Hematopoietic multipotent progenitor cell treated with erythropoietin and hydrocortisone succinate and interleukin-3 and kit ligand, for 8 days (in vitro differentiated cells): ENCODE measurements at regions not wholly inside any gene's neighbourhood (a gene's known extent, or its start where the extent isn't known, plus 50 kb on each side); places are given as distances from the start of the nearest gene placed in this dataset.
A peak's percentile ranks its signal among the peaks of the same experiment; 100 is the strongest.

Experiments used
- DNase-seq: peaks from one replicate; pipeline ENCODE4 v3.0.0-alpha.2; 2015

DNA sequence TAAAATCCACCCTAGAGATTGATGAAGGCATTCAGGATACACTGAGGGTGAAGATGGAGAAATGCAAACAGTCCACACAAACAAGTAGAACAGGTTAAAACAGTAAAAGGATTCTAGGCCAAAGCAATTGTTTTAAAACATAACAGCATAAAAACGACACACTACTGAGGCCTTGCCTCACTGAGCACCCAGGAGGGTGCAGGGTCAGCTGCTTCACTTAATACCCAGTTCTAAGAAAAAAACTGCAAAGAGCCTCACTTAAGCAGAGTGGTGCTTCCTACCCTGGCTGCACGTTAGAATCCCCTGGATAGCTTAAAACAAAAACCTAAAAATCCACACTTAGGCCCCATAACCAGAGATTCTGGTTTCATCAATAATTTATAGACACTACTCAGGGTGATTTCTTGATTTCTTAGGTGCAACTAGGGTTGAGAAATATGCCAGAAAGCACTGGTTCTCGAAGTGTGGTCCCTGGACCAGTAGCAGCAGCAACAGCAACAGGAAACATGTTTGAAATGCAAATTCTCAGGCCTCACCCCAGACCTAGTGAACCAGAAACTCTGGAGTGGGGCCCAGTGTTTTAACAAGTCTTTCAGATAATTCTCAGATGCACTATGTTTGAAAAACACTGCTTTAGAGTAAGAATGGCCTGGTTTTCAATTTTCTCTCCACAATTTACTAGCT lies 279.1 kb downstream of the ZEB2 start:
- no peak for DNase-seq

DNA sequence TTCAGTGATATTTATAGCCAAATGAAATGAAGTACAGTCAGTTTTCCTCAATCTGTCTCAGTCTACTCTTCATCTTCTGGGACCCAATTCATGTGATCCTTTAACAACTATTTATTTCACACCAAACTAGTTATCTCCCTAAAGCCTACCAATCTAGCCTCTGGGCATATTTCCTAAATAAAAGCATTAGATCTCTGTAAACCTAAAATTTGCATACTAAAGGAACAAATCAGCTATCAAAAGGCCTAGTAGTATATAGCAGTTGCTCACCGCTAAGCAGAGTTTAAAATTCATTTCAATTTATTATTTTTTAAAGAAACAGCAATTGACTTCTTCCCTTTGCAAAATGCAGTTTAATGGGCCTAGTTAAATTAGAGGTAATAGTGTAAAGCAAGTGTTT lies 280.2 kb downstream of the ZEB2 start:
- DNase-seq = no peak

DNA sequence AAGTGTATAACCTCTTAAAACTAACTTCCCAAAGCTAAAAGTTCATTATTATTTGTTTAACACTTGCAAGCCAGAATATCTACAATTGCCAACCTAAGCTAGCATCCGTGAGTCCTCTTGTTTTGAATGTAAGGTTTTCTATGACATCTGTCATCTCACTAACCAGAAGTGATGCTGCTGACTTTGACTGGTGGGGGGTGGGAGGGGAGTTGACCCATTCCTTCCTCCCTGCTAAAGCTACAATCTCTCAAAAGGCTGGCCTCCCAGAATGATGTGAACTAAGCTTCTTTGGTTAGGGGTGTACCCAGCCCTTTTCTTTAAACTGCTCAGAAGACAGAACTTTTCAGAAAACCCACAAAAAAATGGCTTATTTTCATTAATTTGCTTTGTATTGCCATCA lies 280.6 kb downstream of the ZEB2 start:
- DNase-seq = no peak

DNA sequence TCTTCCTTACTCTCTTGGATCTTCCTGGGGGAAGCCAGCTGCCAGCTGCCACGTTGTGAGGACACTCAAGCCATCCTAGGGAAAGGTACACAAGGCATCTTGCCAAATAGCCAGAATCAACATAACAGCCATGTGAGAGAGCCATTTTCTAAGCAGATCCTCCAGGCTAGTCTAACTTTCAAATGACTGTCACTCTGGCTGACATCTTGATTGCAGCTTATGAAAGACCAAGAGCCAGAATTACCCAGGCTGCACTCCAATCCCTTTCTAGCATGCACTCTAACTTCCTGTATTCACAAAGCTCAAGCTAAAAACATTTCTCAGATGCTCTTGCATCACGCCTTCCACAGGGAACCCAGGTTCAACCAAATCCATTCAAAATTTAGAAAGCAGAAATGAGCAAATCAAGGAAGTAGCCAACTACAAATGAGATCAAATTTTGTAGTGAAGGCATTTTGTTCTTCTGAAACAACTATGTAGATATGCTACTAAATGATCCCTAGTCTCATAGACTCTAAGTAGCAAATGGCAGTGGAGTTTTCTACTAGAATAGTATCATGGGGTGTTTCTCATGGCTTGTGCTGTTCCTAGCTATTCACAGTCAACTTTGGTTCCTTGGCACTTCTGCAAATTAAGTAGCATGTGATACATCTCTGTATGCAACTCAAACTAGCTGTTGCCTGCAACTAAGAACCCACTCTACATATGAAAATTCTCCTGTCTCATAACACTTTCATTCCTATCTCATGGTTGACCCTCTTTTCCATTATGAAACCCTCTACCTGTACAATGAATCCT lies 281.9 kb downstream of the ZEB2 start:
- DNase-seq = no peak

DNA sequence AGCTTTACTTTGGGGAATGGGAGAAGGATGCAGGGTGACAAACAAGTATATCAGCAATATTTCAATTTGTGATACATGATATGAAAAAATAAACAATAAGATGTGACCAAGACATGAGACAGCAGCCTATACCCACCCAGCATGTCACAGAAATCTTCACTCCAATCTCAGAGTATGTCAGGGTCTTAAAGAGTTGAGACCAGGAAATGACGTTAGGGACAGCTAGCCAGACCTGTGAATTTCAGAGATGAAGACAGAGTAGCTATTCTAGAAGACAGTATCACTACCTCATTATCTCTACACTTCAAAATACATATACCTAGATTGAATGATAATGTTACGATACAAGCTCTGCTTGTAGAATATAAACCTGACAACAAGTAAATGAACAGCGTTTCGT lies 282.8 kb downstream of the ZEB2 start:
- DNase-seq = no peak

DNA sequence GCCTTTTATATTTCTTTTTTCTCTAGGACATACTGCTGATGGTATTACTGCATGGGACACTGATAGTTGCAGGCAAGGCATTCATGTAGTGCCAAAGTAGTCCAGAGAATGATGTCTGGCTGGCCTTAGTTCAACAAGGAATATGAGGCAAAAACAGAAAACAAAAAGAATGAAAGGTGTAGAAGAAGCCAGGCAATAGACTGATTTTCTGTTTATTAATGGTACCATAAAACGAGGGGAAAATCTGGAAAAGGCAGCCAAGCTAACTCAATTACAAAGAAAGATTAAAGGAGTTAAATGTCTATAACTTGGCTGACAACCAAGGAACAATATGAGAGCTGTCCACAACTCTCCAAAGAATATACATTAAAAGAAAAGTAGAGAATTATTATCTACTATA lies 284.9 kb downstream of the ZEB2 start:
- DNase-seq = no peak

DNA sequence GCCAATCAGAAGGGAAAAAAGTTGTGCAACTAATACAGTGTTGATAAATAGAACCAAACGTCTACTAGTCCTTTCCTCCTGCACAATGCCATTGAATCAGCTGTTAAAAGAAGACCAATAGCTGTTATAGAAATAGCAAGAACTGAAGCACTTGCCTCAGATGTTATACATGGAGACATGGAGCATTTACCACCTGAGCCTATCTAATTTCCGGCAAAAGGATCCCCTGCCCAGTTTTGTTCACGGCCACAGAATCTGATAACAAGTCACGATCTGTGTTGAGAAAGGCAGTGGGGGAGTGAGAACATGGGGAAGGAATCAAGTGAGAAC lies 285.4 kb downstream of the ZEB2 start:
- DNase-seq = peak; percentile 57

DNA sequence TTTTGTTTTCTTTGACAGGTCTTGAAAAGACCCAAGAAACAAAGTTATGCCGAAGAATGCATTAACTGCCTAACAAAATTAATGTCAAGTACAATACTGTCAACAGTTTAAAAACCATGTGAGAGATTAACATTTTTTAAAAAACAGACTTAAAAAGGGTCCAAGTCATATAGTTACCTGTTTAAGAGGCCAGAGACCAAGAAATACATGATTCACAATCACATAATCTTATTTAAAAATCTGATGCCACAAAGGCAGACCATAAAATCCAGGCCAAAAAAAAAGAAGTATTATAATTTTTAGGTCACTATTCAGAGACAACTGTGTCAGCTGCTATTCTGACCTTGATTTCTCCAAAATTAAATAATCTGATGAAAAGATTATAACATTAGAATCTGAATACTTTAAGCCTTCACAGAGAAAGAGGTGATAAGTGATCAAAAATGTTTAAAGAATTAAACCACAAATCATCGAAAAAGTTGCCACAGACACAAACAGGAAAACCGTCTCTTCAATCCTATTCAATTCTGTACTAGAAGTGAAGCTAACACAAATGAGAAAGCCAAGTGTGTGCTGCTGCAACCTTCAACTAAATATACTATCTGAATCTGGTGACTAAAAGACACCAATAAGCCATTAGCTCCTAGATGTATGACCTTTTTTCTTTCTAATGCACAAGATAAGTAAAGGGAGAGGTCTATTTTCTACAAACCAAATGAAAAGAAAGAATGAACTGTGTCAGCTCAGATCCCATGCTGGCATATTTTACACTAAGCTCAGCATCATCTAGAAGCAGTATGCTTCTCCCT lies 286.0 kb downstream of the ZEB2 start:
- no peak for DNase-seq

DNA sequence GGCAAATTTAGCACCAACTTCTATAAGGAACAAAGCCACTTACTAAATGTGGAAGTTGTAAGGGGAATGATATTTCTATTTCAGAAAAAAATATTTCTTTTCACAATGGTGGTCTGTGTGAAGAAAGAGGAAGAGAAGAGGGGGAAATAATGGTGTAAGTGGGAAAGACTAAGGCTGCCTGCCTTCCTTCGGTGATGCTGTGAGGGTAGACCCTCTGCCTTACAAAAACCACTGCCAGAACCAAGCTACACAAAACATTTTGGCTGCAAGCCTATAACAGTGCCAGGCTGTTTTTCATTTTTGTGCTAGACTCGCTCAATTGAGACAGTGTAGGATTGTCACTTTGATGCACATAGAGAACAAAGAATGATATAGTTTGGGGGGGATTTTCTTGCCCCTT lies 286.6 kb downstream of the ZEB2 start:
- peak; percentile 35 for DNase-seq

DNA sequence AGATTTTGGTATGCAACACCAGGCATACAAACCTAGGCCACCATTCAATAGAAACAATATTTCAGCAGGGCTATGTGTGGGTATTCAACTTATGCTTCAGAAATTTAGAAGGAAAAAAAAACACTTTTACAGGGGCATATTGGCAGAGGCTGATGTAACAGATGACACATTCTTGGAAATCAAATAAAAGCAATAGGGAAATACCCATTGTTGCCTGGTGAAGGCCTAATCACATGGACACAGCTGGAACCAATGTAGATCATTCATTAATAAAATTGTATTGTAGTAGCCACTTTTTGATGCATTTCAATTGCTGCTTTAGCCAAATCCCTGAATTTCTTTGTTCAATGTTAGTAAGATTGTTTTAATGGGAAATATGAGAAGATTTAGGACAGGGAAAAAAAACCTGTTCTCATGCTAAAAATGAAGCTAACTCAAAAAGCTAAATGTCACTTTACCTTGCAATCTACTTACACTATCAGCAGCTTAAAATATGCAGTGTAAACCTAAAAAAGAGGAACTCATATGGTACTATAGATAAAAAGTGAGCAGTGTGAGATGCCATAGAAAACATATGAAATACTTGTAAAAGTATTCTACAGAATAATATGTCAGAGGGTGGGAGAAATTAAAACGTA lies 289.4 kb downstream of the ZEB2 start:
- DNase-seq = peak; percentile 94

DNA sequence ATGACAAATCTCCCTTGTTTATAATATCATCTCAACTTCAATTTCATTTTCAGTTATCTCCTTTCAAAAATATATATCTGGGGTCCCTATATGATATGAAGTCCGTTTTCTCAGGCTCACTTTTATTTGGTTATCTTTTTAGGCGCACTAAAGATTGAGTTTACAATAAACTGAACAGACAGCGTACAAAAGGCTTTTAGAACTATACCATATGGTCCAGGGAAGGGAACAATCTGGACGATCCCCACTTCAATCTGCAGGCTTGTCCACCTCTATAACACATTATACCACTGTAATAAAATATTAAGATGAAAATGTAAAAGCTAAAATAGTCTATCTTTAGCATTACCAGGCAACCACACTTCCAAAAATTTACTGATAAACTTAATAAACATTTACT lies 289.9 kb downstream of the ZEB2 start:
- peak; percentile 26 for DNase-seq

DNA sequence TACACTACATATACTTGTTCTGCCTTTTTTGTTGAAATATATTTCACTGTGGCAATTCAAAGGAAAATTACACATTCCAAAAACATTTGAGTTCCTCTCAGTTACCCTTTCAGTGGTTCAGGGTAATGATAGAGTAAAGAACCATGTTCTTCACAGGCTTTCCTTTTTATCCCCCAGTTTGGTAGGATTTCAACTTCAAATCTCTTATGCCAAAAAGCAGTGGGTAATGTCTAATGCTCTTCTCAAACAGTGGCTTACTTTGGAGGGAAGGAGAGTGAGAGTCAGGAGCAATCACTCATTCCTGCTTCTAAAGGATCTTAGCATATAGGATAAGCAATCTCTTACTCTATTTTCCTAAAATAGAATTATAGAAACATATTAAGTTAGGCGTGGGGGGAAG lies 290.6 kb downstream of the ZEB2 start:
- no peak for DNase-seq

DNA sequence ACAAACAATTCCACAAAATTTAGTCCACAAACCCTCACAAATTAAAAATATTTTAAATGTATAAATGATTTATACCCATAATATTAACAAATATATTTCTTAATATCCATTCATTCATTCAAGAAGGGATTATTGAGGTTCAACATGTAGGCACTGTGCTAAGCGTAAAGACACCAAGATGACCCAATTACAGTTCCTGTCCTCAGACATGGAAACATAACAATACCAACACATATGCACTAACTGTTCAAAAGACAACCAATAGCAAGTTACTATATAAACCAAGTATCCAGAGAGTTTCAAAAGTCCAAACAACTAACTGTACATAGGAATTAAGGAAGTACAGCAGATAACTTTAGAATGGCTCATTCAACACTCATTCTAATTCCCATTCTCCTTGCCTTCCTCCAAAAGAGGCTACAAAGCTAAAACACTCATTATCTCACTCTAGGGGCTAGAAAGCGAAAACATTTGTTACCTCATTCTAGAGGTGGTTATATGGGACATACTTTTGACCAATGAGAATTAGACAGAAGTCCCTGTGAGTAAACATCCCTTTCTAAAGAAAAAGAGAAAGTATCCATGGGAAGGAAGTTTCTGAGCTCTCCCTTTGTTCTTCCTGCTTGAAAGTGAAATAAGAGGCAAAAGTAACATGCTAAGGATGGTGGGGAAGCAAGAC lies 292.4 kb downstream of the ZEB2 start:
- DNase-seq = no peak

DNA sequence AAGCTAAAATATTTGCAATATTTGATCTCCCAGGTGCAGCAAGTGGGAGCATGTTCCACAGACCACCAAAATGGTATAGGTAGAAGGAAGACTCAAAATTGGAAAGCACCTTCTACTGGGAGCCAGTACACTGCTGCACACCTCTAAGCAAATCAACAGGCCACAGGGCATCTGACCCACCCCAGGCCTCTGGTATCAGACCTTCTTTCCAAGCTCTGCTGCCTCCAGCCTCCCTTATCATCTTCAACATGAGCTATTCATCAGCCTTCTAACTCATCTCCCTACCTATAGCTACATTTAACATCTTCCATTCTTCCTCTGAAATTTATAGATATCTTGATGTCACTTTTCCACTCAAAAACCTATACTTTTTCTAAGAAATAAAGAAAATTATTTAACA lies 294.8 kb downstream of the ZEB2 start:
- peak; percentile 76 for DNase-seq

DNA sequence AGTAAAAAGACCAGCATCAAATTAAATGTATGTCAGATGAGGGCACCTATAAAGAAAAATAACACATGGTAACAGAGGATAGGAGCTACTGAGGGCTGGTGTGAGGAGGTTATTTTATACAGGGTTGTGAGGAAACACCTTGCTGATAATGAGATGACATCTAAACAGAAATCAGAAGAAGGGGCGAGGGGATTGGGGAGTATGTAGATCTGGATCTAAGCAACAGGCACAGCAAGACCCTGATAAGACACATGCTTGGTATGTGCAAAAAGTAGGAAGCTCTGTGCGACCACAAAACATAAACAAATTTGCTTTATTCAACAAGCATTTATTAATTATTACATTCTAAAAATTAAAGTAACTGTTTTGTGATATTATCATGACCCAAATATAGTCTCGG lies 295.4 kb downstream of the ZEB2 start:
- peak; percentile 27 for DNase-seq

DNA sequence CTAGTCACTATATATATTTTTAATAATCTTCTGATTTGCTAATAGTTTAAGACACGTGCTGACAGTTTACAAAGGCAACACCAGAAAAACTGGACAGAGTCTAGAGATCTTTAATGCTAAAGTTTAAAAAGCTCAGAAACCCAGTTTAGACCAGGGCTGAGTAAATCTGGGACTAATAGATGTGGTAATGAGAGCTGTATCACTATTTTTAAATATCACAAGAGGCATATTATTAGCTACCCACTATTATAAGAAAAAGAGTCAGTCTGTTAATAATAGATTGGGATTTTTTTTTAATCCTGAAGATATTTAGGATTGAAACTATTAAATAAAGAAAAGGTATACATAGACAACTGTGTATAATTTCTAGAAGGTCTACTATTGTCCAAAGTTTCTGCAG lies 299.9 kb downstream of the ZEB2 start:
- DNase-seq = no peak

DNA sequence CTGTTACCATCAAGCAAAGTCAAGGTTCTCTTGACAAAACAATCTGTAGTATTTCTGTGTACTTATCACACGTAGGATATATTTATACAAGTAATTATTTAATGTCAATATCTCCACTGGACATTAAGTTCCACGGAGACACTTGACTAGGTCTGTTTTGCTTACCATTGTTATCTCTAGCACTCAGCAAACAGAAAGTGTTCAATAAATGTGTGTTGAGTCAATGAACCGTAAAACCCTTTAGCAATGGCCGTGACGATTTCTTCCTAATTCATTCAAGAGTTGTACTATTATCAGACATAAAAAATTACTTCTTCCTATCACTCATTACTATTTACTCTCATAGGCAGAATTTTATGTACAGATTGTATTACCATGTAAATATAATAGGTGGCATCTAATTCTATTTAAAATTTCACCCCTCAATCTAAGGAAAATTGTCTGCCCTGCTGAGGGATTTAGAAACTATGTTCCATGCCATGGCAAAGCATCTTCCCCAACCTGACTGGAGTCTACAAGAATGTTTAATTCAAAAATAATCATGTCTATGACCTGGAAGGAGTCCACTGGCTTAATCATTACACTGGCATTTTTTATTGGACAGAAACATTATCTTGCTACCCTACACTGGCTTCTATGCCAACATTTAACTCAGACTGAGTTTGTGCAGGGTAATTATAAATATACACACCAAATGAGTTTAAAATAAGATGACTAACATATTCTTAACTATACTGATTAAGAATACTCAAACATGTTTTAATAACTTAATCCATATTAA lies 301.9 kb downstream of the ZEB2 start:
- DNase-seq = no peak

DNA sequence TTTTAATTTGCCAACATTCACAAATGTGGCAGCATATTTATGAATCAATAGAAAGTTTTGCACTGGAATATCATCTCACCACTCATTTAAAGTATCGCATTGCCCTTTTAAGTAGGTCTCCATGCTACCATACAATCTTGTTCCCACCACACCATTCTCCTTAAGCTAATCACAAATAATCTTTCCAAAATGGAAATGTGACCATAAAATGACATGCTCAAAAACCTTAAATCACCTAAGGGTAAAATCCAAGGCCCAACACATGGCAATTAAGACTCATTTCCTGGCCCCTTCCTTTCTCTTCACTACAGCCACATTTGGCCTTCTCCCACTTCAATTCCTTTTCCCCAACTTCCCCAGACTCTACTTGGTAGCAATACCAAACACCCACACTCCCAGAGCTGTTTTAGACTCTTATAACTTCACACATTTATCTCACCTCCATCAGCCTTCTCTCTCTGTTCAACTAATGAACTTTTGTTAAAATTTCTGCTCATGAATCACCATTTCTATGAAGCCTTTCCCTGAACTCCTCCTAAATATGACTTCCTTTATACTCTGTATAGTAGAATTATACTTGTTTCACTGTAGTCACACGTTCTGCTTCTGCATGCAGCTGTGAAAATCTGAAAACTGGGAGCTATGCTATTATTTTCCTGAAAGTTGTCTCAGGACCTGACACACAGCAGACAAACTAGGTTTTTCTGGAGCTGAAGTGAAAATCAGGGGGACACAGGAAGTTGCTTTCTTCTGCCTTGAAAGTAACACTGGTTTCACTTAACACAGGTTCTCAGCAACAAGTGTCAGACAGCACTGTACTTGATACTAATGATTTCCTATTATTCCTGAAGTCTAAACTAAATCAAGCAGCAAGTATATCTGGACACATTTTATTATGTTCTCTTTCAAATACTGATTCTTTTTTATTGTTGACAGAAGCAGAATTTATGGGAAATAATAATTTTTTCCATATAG lies 303.9 kb downstream of the ZEB2 start:
- DNase-seq = no peak

DNA sequence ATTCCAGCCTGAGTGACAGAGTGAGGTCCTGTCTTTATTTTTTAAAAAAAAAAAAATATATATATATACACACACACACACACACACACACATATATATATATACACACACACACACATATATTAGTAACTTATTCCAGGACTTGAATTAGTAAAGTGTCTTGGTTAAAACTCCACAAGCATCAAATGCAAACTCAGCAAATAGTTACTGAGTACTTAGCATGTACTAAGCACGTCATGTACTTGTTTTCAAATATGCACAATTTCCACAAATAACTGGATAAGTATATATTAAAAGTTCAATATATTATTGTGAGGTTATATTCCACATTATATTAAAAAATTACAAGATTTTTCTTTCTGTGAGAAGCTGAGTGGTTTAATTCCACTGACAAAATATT lies 304.7 kb downstream of the ZEB2 start:
- DNase-seq = no peak

DNA sequence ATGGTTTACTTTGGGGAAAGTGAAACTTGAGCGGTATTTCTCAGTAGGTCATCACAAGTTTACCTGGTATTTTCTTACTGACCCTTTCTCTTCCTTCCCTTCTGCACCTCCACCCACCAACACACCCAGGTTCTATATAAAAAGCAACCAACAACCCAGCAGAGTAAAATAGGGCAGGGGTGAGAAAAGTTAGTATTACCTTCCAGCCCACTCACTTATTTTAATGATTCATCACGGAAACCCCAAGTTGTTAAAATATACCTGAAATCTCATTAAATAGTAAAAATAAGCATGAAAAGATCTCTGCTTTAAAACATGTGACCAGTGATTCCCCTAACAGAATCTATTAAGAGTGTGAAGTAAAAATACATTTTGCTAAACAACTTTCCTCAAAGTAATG lies 306.1 kb downstream of the ZEB2 start:
- no peak for DNase-seq

DNA sequence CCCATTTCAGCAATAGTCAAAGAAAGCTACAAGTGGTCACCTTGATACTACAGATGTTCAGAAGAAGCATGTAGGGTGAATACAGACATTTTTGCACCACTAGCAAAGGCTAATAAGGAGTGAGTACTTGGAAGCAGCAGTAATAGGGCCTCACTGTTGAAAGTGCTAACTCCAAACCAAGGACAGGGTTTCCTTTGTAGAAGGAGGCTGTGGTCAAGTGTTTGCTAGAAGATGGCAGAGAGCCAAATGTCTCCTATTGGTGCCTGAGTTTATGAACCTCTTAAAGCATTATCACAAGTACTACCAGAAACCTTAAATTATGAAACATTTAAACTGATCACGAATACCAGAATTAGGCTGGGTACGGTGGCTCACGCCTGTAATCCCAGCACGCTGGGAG lies 308.1 kb downstream of the ZEB2 start:
- peak; percentile 50 for DNase-seq
